Keratinocyte (primary cell): ENCODE measurements at regions not wholly inside any gene's neighbourhood (a gene's known extent, or its start where the extent isn't known, plus 50 kb on each side); places are given as distances from the start of the nearest gene placed in this dataset.

Source experiments
- DNase-seq: peaks from one replicate; pipeline ENCODE4 v3.0.0-alpha.2; 2011; ENCODE audit warnings: low read depth, missing footprints, low spot score
- FAIRE-seq: peaks from 2 replicates; lab custom pipeline; 2011; peaks lifted over from hg19 to GRCh38; lab: Jason Lieb, UNC
- H2AFZ ChIP-seq: 2 replicates; pipeline ENCODE4 v1.6.0; 2012; ENCODE audit warnings: low read length, control low read depth, inconsistent platforms; ENCODE audit not compliant: control insufficient read depth
- H3K27ac ChIP-seq: 2 replicates; pipeline ENCODE4 v1.5.1; 2011; ENCODE audit warnings: low read length; ENCODE audit not compliant: control insufficient read depth, insufficient read depth
- H3K27me3 ChIP-seq: 3 replicates; pipeline ENCODE4 v1.6.0; 2011; ENCODE audit warnings: low read length; ENCODE audit not compliant: control insufficient read depth, insufficient read depth; ENCODE audit errors: extremely low read depth
- H3K36me3 ChIP-seq, 2 experiments: 2 replicates in 1 of 2; 3 replicates in 1 of 2; pipeline ENCODE4 v1.5.1; 2011; ENCODE audit warnings: low read length in 2 of 2, mild to moderate bottlenecking in 1 of 2; ENCODE audit not compliant: control insufficient read depth in 2 of 2, insufficient read depth in 2 of 2; ENCODE audit errors: extremely low read depth in 1 of 2
- H3K4me1 ChIP-seq: 3 replicates; pipeline ENCODE4 v1.5.1; 2011; ENCODE audit warnings: low read length; ENCODE audit not compliant: control insufficient read depth, insufficient read depth; ENCODE audit errors: extremely low read depth
- H3K4me2 ChIP-seq: 3 replicates; pipeline ENCODE4 v1.6.0; 2011; ENCODE audit warnings: low read depth, low read length; ENCODE audit not compliant: control insufficient read depth, insufficient read depth; ENCODE audit errors: extremely low read depth
- H3K4me3 ChIP-seq, 3 experiments: fragments of 200-600 bp in 1 of 3; sonication (generic) in 1 of 3; 2 replicates in 2 of 3; 3 replicates in 1 of 3; pipeline ENCODE4 v1.5.1; 2011 to 2016; ENCODE audit warnings: low read length in 3 of 3, mild to moderate bottlenecking in 3 of 3, control low read depth in 2 of 3, inconsistent platforms in 1 of 3, low read depth in 1 of 3, mixed read lengths in 1 of 3, mixed run types in 1 of 3, moderate library complexity in 1 of 3; ENCODE audit not compliant: control insufficient read depth in 2 of 3, insufficient read depth in 2 of 3; ENCODE audit errors: extremely low read depth in 1 of 3
- H3K79me2 ChIP-seq: 2 replicates; pipeline ENCODE4 v1.6.0; 2012; ENCODE audit warnings: low read length; ENCODE audit not compliant: control insufficient read depth, insufficient read depth
- H3K9ac ChIP-seq: 3 replicates; pipeline ENCODE4 v1.6.0; 2011; ENCODE audit warnings: low read length; ENCODE audit not compliant: control insufficient read depth, insufficient read depth; ENCODE audit errors: extremely low read depth
- H3K9me1 ChIP-seq: 3 replicates; pipeline ENCODE4 v1.6.0; 2011; ENCODE audit warnings: low read length; ENCODE audit not compliant: control insufficient read depth, insufficient read depth; ENCODE audit errors: extremely low read depth
- H3K9me3 ChIP-seq: 2 replicates; pipeline ENCODE4 v1.5.1; 2012; ENCODE audit warnings: low read depth, low read length; ENCODE audit not compliant: control insufficient read depth
- H4K20me1 ChIP-seq: 3 replicates; pipeline ENCODE4 v1.6.0; 2011; ENCODE audit warnings: low read length; ENCODE audit not compliant: control insufficient read depth, insufficient read depth; ENCODE audit errors: extremely low read depth
- CTCF ChIP-seq, 3 experiments: IDR thresholded peaks in 1 of 3; conservative IDR thresholded peaks in 1 of 3; optimal IDR thresholded peaks in 1 of 3; 2 replicates in 2 of 3; 3 replicates in 1 of 3; pipeline versions ENCODE3 to v1.5.1; 2011; ENCODE audit warnings: low read length in 3 of 3, mild to moderate bottlenecking in 3 of 3, moderate library complexity in 2 of 3, control low read depth in 1 of 3, inconsistent platforms in 1 of 3; ENCODE audit not compliant: insufficient read depth in 2 of 3; ENCODE audit errors: extremely low read depth in 1 of 3
- EZH2 ChIP-seq: IDR thresholded peaks from one replicate; pipeline ENCODE4 v1.6.1; 2012; ENCODE audit warnings: inconsistent platforms, mild to moderate bottlenecking, low read length, moderate library complexity
- dilution Hi-C: fragments of 300-500 bp; cut with MboI; formaldehyde crosslinking; loops from one replicate; pipeline ENCODE4 v1.7.0; 2020; ENCODE audit warnings: low sequenced_read_pairs; ENCODE audit not compliant: extremely low pct_ligation_motif_present

- Histone ChIP-seq H3K27ac (no peak overlapping the region), H4K20me1 (no peaks in the 10 kb centered on the region), H3K36me3 (no peaks in the 10 kb centered on the region), H2AFZ (no peak overlapping the region), H3K4me3 (no peak overlapping the region), H3K27me3 (no peaks in the 10 kb centered on the region), H3K79me2 (no peaks in the 10 kb centered on the region), H3K9ac (no peak overlapping the region), H3K4me2 (no peak overlapping the region), H3K4me1 (no peaks in the 10 kb centered on the region), H3K9me1 (no peaks in the 10 kb centered on the region), H3K9me3 (no peaks in the 10 kb centered on the region)
- no peak for TF ChIP-seq CTCF (optimal IDR thresholded peaks at IDR 0.05 in 1 of 3, IDR thresholded peaks at IDR 0.05 in 1 of 3, conservative IDR thresholded peaks at IDR 0.05 in 1 of 3; ENCODE audit: extremely low read depth in 1 of 3, insufficient read depth in 2 of 3, low read length in 3 of 3)
- no peak for TF ChIP-seq EZH2
- FAIRE-seq (no peak), DNase-seq (no peak)
- dilution Hi-C loops = no loop called here
These were observed 100.2 kb upstream of the S1PR3 start for GRCh38 chr9:88891040-88891439.

- H3K27ac ChIP-seq = no peak overlapping the region
- no peaks in the 10 kb centered on the region for H3K27me3 ChIP-seq
- no peaks in the 10 kb centered on the region for H3K36me3 ChIP-seq
- FAIRE-seq = no peak
- no peaks in the 10 kb centered on the region for H3K79me2 ChIP-seq
- H3K4me3 ChIP-seq = no peak overlapping the region
- no peaks in the 10 kb centered on the region for H4K20me1 ChIP-seq
- TF ChIP-seq CTCF (optimal IDR thresholded peaks at IDR 0.05 in 1 of 3, IDR thresholded peaks at IDR 0.05 in 1 of 3, conservative IDR thresholded peaks at IDR 0.05 in 1 of 3; ENCODE audit: extremely low read depth in 1 of 3, insufficient read depth in 2 of 3, low read length in 3 of 3) (no peak), EZH2 (no peak)
- H3K9ac ChIP-seq = no peak overlapping the region
- H3K9me3 ChIP-seq = no peaks in the 10 kb centered on the region
- H3K9me1 ChIP-seq = no peaks in the 10 kb centered on the region
- no peak overlapping the region for H2AFZ ChIP-seq
- dilution Hi-C loops = no loop called here
- H3K4me1 ChIP-seq = no peaks in the 10 kb centered on the region
- no peak overlapping the region for H3K4me2 ChIP-seq
- DNase-seq = no peak
These were observed 98.5 kb upstream of the S1PR3 start for GRCh38 chr9:88892724-88893123.
